ENCODE measurements at regions not wholly inside any gene's neighbourhood (a gene's known extent, or its start where the extent isn't known, plus 50 kb on each side); places are given as distances from the start of the nearest gene placed in this dataset.

DNA sequence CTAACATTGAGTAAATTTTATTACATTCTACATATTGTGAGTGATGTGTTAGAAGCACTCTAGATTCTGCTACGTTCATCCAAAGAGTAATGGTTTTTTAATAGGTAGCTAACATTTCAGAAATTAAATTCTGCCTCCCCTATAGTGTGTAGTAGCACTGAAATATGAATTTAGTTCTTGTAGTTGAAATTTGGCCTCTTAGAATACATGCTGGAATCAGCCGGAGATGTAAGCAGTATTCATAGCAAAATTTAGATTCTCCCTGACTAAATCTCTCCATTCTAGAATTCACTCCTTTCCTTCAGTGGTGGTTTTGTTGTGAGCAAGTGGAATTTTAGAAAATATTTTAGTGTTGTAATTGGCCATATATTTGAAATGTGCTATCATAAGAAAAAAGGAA, 799.9 kb upstream of the CDH10 start:
- TF ChIP-seq, protein P1, sequence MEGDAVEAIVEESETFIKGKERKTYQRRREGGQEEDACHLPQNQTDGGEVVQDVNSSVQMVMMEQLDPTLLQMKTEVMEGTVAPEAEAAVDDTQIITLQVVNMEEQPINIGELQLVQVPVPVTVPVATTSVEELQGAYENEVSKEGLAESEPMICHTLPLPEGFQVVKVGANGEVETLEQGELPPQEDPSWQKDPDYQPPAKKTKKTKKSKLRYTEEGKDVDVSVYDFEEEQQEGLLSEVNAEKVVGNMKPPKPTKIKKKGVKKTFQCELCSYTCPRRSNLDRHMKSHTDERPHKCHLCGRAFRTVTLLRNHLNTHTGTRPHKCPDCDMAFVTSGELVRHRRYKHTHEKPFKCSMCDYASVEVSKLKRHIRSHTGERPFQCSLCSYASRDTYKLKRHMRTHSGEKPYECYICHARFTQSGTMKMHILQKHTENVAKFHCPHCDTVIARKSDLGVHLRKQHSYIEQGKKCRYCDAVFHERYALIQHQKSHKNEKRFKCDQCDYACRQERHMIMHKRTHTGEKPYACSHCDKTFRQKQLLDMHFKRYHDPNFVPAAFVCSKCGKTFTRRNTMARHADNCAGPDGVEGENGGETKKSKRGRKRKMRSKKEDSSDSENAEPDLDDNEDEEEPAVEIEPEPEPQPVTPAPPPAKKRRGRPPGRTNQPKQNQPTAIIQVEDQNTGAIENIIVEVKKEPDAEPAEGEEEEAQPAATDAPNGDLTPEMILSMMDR (IDR thresholded peaks at IDR 0.05; ENCODE audit: insufficient read depth, low read length, poor library complexity, severe bottlenecking) = no peak
- no peak for TF ChIP-seq EZH2phosphoT487 (conservative IDR thresholded peaks at IDR 0.05; ENCODE audit: low read length)

Data from SU-DHL-6 (cell line).